ENCODE measurements at regions not wholly inside any gene's neighbourhood (a gene's known extent, or its start where the extent isn't known, plus 50 kb on each side); places are given as distances from the start of the nearest gene placed in this dataset.
A peak's percentile ranks its signal among the peaks of the same experiment; 100 is the strongest.

DNA sequence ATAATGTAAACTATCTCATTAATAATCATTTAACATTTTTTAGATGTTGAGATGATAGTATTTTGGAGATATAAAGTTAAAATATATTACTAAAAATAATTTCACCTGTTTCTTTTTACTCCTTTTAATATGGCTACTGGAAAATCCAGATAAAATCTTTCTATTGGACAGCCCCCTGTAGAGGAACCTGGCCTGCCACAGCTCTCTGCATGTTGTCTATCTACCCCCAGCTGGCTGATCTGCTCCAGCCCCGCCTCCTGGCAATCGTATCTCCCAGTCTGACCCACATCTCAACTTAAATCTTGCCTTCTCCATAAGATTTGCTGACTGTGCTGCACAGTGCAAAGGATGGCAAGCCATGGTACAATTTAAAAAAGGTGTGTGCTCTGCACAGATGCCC, 182.8 kb downstream of the SIPA1L2 start:
- no peak for DNase-seq (ENCODE audit: low spot score)

DNA sequence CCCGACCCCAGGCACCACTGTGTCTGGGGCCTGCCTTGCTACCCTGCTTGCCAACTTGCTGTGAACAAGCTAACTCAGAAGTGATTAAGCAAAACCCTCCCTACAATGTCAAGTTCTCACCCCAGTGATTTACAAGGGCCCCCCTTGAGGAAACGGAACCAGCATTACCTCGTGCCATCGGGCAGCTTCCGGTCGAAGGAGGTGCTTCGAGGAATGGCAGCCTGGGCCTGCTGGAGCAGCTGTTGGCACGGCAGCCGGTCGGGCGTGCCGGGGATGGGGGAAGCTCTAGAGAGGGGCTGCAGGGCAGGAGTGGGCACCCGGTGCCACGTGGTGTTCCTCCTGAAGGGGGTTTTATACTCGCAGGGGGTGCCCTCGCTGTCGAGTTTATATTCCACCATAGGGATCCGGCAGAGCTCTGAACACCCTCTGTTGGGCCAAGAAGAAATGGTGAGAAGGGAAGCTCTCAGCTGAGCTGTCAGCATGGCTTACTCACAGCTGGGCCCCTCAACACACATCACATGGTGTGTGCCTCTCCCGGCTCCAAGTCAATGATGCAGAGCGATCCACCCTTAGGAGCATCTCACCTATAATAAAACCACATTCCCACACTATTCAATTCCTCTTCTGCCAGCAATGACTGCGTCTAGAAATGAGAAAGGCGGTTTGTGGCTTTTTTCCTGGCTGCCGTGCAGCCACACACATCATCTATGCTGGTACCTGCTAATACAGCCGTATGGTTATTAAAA, 184.4 kb downstream of the SIPA1L2 start:
- no peak for DNase-seq (ENCODE audit: low spot score)

DNA sequence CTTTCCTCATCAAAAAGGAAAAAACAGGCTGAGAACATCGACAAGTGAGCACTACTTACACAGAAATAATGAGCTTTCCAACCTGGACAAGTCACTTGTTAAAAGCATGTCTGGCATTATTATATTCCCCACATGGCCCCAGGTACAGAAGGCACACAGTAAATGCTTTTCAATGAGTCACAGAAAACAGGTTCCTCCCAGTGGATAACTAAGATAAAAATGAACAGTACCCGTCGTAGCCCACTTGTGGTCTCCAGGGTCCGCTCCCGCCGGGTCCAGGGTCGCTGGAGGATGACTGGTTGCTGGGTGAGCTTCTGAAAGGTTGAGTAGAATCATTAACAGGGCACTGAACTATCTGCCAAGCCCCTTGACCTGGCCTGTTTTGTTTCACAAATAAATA, 186.6 kb downstream of the SIPA1L2 start:
- no peak for DNase-seq (ENCODE audit: low spot score)

DNA sequence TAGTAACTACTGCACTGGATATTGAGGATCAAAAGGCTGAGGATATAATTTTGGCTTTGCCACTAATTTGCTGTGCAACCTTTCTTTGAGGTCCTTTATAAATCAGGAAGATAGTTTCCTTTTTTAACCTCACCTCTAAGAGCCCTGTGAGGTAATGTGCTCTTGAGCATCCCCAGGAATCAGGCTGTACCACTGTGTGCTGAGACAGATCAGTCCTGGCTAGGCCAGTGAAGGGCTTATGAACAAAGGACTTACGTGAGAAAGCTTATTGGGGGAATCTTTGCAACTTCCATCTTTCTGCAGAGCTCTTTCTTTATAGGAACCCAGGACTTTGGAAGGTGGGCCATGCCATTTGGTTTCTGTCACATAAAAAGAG, 188.9 kb downstream of the SIPA1L2 start:
- no peak for DNase-seq (ENCODE audit: low spot score)

DNA sequence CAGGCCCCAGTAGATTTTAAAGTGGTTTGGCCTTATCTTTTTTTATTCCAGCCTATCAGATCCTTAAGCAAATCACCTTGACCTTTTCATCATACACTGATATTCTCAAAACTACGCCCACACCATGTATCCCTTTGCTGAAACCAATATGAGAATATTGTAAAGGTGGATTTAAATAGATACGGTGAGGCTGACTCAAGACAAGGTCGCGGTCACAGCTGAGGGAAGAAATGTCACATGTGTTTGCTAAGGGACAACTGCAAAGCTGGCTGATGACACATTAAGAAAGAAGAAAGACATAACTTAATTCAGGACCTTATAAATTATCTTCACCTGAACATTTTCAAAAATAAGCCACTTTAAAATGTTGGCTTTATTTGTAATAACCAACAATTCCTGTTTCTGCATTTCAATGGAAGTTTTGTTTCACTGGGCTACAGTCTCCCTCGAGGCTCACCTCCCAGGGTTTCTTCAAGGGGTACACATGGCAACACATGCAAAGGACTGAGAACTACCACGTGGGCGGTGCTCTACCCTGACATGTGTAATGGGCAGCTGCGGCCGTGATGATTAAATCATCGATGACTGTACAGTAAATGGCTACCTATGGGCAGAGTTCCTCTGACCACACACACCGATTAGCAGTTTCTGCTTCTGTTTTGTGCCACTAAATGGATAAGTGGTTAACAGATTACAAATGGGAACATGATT, 189.5 kb downstream of the SIPA1L2 start:
- no peak for DNase-seq (ENCODE audit: low spot score)

DNA sequence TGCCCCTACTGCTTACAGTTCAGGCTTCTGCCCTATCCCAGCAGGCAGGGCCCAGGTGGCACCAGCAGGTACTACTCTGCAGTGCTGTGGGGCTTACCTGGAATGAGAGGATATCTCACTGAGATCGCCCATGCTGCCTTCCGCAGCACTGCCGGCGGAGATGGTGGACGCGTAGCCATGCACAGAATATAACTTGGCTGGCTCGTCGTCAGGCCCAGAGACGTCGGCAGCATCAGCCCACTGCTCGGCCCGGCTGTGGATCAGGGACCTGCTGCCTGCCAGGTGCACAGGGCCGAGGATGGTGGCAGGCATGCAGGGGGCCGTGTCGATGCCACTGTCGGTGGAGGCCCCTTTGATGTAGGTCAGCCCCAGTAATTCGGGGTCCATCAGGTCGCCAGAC, 190.9 kb downstream of the SIPA1L2 start:
- no peak for DNase-seq (ENCODE audit: low spot score)

DNA sequence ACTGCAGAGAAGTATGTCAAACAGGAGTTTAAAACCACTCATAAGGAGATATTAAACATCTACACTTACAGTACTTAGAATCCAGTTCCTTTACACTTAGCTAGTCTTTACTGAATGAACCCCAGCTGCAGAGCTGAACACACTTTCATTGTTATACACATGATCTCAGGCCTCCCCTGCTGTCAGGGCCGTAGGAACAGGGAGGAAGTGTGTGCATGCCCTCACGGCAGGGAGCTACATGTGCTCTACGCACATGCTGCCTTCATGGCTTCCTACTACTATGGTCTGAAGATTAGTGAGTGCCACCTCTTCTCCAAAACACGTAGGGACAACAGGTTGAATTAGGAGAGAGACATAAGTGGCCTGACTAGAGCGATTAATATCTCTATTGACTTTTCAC, 191.5 kb downstream of the SIPA1L2 start:
- DNase-seq (ENCODE audit: low spot score) = no peak

DNA sequence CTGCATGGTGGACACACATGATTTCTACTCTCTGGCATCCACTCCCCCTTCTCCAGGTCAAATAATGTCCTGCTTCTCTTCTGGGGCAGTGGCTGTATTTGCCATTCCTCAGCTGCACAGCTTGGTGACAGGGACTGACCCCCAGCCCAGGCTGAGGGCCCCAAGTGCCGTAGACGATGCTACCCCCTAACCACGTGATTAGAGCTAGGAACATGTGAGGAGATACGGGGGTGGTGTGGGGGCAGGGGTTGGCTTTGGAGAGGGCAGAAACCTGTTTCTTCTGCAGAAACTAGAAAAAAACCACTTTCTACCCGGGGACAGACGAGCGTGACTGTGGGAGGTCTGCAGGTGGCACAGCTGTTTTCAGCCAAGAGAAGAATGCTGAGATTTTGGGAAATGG, 192.4 kb downstream of the SIPA1L2 start:
- DNase-seq (ENCODE audit: low spot score) = no peak

DNA sequence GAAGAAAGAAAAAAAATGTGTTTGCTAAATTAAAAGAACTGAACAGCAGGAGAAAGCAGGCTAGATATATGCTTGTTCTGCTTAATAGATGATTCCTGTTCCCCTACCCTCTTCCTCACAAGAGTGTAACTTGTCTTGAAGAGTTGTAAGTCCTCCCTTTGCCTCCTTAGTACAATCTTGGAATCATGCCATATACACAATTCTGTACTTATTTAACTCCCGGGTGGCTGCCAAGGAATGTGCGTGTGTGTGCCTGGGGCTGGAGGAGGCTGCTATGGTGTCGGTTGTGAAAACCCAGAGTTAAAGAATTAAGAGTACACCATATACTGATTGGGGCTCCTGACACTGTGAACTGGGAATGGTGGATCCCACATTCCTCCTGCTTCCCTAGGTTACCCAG, 194.2 kb downstream of the SIPA1L2 start:
- DNase-seq (ENCODE audit: low spot score) = peak; percentile 86

DNA sequence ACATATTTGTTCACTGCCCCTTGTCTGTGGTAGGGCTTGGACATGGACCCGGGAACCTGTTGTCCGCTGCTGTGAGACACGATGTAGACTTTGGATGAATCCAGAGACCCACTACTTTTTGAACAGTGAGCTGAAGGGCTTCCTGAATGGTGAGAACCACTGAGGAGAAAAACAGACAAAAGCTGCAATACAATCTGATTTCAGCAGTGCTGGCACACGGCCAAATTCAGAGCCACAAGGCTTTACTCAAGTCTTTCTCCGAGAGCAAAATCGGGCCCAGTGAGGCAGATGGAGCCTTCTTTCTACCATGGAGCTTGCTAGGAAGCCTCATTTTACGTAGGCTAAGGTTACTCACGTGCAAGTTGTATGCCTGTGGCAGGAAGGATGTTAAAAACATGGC, 197.6 kb downstream of the SIPA1L2 start:
- peak; percentile 64 for DNase-seq (ENCODE audit: low spot score)

DNA sequence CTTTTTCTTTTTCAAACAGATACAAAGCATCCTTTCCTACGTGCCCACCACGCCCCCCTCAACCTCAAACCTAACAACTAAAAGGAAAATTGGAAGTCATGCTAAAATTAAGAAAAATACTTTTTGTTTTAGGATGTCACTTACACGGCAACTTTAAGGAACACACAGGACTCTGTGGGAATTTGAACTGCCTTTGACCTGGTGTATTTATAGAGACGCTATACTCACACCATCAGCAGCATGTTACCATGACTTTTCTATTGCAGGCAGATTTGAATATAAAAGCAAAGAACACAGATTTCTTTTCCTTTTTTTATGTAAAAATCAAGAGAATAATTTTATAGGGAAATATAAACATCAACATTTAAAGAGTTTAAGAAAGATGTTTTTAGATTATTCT, 198.2 kb downstream of the SIPA1L2 start:
- DNase-seq (ENCODE audit: low spot score) = no peak

DNA sequence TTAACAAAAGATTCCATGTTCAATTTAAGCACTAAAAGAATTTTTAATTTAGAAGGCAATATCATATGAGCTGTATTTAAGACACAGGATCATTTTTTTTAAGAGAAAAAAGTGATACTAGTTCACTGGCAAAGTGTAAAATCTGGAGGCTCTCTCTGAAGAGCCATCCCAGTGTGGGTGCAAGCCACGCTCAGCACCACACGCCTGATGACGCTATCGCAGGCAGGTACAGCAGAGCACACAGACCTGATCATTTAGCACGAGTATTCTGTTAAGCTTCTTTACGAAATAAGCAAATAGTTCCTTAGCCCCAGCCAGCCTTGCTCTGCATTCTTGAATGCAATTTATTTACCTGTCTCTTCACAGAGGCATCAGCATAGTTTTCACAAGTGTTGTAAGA, 198.6 kb downstream of the SIPA1L2 start:
- DNase-seq (ENCODE audit: low spot score) = no peak

DNA sequence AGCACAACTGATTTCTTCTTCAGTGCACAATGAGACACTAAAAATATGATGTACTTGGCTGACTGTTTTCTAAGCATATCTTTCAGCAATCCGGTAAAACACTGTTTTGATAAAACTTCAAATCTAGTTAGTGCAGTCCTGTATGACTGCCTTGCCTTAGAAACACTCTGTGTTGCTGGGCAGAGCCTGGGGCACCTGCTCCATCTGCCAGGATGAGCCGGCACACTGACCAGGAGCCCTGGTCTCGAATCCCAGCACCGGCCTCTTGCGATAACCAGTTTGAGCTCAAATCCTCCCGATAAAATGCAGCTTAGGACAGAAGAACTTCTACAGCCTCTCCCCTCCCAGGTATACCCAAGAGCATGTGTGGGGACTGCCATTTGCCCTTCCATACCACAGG, 199.5 kb downstream of the SIPA1L2 start:
- no peak for DNase-seq (ENCODE audit: low spot score)

DNA sequence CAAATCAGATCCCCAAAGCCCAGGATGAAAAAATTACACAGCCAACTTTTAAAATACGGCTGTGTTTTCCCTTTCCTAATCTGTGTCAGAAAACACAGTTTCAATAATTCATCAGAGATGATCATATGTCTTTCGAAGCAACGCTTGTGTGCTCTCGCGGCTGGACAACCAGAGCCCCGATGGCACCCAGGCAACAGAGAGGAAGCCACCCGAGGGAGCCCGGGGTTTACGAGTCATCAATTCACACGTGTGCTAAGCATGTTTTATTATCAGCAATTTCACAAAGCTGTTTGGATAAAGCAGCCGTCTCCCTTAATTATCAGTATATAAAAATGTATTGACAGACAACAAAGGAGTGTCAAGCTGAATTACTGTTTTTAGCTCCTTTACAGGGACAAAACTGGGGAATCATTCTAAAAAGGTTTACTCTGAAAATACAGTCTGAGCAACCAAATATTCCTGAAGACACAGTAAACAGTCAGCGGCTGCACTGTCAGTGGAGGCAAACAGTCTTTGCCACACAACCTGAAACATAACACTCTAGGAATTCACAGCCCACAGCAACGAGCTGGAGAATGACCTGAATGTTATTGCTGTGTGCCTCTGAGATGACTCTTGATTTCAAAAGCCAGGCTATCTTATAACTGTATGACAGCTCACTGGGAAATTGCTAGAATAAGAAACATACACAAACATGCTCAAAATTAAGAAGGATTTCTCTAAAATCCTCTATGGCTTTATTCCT, 201.0 kb downstream of the SIPA1L2 start:
- peak; percentile 40 for DNase-seq (ENCODE audit: low spot score)

DNA sequence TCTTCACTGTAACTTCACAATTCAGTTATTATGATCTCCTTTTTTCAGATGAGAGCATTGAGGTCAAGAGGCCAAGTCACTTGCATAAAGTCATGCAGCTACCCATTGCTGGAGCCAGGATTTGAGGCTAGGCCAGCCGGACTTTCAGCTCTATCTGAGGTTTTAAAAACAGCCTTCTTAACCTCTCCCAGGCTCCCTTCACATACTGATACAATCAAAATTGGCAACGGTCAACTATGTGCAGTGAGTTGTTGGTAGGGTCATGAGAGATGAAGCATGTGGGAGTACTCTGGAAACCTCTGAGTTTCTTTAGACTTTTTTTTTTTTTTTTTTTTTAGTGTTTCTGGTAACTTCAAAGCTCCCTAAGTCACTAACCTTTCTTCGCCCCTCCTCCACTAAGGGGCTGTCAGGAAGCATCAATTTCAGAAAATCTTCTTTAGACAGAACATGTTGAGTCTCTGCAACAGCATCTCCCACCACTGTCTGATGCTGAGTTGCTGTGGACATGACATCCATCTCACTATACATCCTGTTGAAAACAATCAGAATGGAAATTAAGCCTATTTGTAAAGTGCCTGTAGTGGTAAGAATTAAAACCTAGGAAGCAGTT, 201.8 kb downstream of the SIPA1L2 start:
- peak; percentile 35 for DNase-seq (ENCODE audit: low spot score)

DNA sequence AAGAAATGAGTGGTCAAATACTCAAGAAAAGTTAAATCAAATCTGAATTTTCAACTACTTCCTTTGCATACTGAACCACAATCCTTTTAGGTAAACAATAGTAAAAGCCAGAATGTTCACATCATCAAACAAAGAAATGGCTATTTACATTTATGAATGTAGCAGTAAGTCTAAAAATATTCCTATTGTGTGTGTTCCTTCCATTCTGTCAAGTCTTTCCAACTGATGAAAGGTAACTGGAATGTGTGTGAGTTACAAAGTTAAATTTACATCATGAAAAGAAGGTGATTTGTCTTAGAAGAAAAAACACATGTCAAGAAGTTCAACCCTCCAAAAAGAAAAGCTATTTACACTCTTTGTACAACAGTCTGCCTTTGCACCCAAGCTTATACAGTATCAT, 203.1 kb downstream of the SIPA1L2 start:
- DNase-seq (ENCODE audit: low spot score) = no peak

DNA sequence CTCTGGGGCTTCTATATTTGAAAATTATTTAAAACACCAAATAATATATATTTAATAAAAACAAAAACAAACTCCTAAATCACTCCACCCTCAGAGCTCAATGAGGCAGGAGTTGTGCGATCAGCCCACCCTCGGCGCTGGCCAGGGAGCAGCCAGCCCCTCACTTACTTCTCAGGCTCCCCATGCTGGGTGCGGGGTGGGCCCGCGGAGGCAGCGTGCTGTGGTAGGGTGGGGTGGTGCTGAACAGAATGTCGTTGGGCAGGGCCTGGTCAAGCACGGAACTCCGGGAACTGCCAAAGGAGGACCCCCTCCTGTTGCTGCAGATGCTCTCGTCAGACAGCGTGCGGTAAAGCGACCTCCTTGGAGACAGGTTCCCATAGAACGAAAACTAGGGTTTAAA, 204.5 kb downstream of the SIPA1L2 start:
- DNase-seq (ENCODE audit: low spot score) = no peak

DNA sequence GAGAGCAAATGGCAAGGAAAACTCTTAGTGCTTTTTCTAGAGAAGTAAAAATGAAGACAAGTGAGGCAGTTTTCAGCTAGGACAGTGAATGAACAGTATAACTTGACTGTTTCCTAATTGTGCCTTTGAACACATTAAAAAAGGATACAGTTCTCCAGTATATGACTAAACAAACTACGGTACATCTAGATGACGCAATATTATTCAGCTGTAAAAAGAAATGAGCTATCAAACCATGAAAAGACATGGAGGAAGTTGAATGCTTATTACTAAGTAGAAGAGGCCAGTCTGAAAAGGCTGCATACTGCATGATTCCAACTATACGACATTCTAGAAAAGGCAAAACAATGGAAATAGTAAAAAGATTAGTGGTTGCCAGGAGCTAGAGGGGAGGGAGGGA, 206.3 kb downstream of the SIPA1L2 start:
- DNase-seq (ENCODE audit: low spot score) = no peak

DNA sequence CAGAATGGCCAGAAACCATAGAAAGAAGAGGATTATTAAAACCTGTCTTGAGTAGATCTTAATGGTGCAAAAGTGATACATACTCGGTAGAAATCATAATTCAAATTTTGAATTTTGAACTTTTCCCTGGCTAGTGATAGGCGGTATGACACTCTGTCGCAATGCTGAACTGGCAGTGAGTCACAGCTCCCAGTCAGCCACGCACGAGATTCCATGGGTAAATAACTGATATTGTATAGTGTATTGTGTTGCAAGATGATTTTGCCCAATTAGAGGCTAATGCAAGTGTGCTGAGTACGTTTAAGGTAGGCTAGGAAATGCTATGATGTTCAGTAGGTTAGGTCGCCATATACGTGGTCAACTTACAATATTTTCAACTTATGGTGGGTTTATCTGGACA, 207.0 kb downstream of the SIPA1L2 start:
- no peak for DNase-seq (ENCODE audit: low spot score)

DNA sequence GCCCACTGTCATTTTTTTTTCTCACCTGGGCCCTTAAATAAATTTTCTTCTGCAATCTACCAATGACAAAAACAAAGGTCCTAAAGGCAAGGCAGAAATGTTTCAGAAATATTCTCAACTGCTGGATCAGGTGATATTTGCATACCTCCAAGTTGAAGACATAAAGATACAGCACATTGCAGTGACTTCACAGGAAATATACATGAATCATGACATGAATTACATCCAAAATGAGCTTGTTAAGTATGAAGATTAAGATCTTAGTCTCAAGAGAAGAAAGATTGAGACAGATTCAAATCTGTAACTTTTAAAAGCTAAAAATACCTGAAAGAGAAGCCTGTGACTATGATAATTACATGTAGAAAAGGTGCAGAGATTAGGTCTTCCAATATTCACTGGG, 207.8 kb downstream of the SIPA1L2 start:
- DNase-seq (ENCODE audit: low spot score) = no peak

DNA sequence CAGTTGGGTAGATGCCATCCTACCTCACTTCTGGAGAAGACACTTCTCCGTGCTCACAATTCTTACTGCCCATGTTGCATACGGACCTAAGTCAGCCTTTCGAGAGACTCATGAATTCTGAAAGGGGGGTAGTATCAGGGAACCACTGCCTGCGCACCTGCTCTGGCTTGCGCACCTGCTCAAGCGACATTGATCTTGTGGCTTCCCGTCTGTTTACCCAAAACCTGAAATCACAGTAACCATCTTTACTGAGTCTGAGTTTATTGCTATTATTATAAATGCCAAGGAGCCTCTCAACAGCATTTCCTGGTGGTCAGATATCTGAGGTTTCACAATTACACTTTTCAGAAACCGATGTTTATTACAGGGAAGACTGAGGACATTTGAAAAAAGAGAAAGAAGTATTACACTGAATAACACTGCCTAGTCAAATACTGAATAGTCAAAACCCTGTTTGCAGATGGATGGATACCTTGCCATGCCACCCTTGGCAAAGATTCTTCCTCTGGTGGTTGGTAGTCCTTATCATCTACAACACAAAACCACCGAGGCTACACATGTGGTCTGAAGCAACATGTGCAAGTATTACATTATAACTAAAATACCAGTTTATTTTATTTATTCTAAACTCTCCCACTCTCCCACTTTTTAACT, 208.7 kb downstream of the SIPA1L2 start:
- DNase-seq (ENCODE audit: low spot score) = no peak
